T-helper 2 cell treated with Interferon-gamma antibody and Interleukin-4, amounts not matched to agents 5 μg/mL and 100 μg/mL, for 36 hours (primary cell): ENCODE measurements at regions not wholly inside any gene's neighbourhood (a gene's known extent, or its start where the extent isn't known, plus 50 kb on each side); places are given as distances from the start of the nearest gene placed in this dataset.

ENCODE experiments used
- DNase-seq: peaks from one replicate; pipeline ENCODE4 v3.0.0; 2021; ENCODE audit warnings: low spot score
- H3K27ac Mint-ChIP-seq: one replicate; pipeline ENCODE4 v1.8.0; 2021; ENCODE audit warnings: mild to moderate bottlenecking, mixed read lengths
- H3K27me3 Mint-ChIP-seq: one replicate; pipeline ENCODE4 v1.8.0; 2021; ENCODE audit warnings: low read depth, mixed read lengths
- H3K36me3 Mint-ChIP-seq: one replicate; pipeline ENCODE4 v1.8.0; 2021; ENCODE audit warnings: low read depth, mixed read lengths
- H3K4me1 Mint-ChIP-seq: one replicate; pipeline ENCODE4 v1.8.0; 2021; ENCODE audit warnings: low read depth, mixed read lengths
- H3K4me3 Mint-ChIP-seq: one replicate; pipeline ENCODE4 v1.8.0; 2022; ENCODE audit warnings: mild to moderate bottlenecking, moderate library complexity, mixed read lengths
- H3K9me3 Mint-ChIP-seq: one replicate; pipeline ENCODE4 v1.8.0; 2021; ENCODE audit warnings: mixed read lengths

DNA sequence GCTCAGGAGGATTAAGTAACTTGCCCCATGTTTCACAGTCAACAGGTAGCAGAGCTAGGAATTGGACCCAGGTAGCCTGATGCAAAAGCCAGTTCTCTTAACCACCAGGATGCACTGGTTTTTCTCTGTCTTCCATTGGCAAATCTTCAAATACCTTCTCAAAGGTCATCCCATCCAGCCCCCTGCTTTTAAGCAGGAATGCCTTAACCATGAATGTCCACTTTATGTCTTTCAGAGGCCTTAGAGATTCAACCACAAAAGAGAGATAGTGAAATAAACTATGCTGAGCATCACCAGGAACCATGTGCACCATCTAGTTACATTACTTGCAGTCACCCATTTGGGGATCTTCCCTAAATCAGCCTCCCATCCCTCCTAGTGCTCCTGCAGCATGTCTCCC lies 94.3 kb downstream of the C17orf67 start:
- no peaks in the 10 kb centered on the region for H3K4me1 Mint-ChIP-seq
- H3K27ac Mint-ChIP-seq = no peak overlapping the region
- DNase-seq = no peak
- no peaks in the 10 kb centered on the region for H3K36me3 Mint-ChIP-seq
- H3K27me3 Mint-ChIP-seq = peaks cover 18% of the 10 kb centered on the region
- H3K9me3 Mint-ChIP-seq = no peaks in the 10 kb centered on the region
- no peak overlapping the region for H3K4me3 Mint-ChIP-seq

DNA sequence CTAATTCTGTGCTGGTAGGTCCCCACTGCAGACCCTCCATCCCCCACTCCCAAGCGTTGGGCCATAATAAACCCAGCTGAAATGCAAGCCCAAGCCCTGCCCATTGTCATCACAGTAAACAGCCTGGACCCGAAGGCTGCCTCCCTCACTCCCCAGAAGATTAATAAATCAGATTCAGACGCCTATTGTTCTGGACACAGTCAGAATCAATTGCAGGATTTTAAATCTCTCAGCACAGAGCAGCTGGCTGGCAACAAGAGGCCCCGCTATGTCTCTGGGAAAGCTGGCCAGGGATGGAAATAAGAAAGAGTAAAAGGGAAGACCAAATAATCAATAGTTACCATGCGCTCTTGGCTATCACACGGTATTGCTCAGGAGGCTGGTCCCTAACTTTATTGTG lies 93.9 kb downstream of the C17orf67 start:
- Mint-ChIP-seq H3K4me3 (no peak overlapping the region), H3K4me1 (no peaks in the 10 kb centered on the region), H3K27ac (no peak overlapping the region), H3K27me3 (peaks cover 18% of the 10 kb centered on the region), H3K36me3 (no peaks in the 10 kb centered on the region), H3K9me3 (no peaks in the 10 kb centered on the region)
- DNase-seq = no peak

DNA sequence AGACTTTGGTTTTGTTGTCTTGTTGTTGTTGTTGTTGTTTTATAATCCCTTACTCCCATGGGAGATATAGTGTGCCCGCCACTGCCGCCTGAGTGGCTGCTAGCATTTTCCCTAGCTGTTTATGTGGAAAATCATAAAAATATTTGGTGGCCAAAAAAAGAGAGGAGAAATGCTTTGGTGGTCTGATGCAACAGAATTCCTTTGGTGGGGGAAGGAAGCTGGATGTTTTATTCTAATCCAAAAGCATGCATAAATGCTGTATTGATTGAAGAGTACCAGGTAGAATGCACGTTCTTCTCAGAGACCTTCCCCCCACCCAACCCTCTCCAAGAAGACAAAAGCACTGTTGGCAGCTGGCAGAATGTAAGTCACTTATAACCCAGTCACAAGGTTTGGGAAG lies 93.2 kb downstream of the C17orf67 start:
- H3K4me1 Mint-ChIP-seq = no peaks in the 10 kb centered on the region
- no peak overlapping the region for H3K4me3 Mint-ChIP-seq
- peaks cover 18% of the 10 kb centered on the region for H3K27me3 Mint-ChIP-seq

More for the DNA sequence above, 93.2 kb downstream of the C17orf67 start:
- no peaks in the 10 kb centered on the region for H3K9me3 Mint-ChIP-seq
- DNase-seq = no peak
- H3K36me3 Mint-ChIP-seq = no peaks in the 10 kb centered on the region
- no peak overlapping the region for H3K27ac Mint-ChIP-seq
